H1 (cell line): ENCODE measurements at regions not wholly inside any gene's neighbourhood (a gene's known extent, or its start where the extent isn't known, plus 50 kb on each side); places are given as distances from the start of the nearest gene placed in this dataset.

ENCODE experiments used
- CTCF ChIA-PET: fragments of 300-600 bp; sonication (Branson Sonifier 250); formaldehyde crosslinking; loops from one replicate; lab custom pipeline; 2021; ENCODE audit not compliant: partially characterized antibody; lab: Charles Lee
- POLR2A ChIA-PET: fragments of 300-600 bp; sonication (Branson Sonifier 250); formaldehyde crosslinking; loops from one replicate; lab custom pipeline; 2021; ENCODE audit warnings: inconsistent platforms; ENCODE audit not compliant: partially characterized antibody; lab: Charles Lee
- DNase-seq, 2 experiments: peaks; one replicate each; pipeline versions ENCODE4 v3.0.0 to v3.0.0-alpha.2; 2010 to 2022; ENCODE audit warnings: low spot score in 2 of 2, low read depth in 1 of 2, mixed read lengths in 1 of 2
- FAIRE-seq: peaks from 2 replicates; lab custom pipeline; 2011; peaks lifted over from hg19 to GRCh38; lab: Jason Lieb, UNC
- H2AFZ ChIP-seq: 2 replicates; pipeline ENCODE4 v1.8.1; 2012; ENCODE audit warnings: low read length, inconsistent platforms
- H2AK5ac ChIP-seq: 2 replicates; pipeline ENCODE4 v1.6.1; 2013; ENCODE audit warnings: low read depth, low read length
- H2BK120ac ChIP-seq: replicated peaks from 2 replicates; pipeline ENCODE3; 2013; ENCODE audit warnings: low read depth, low read length, inconsistent platforms
- H2BK12ac ChIP-seq: 2 replicates; pipeline ENCODE4 v1.6.1; 2013; ENCODE audit warnings: low read depth, low read length
- H2BK15ac ChIP-seq: 2 replicates; pipeline ENCODE4 v1.6.1; 2013; ENCODE audit warnings: low read length
- H2BK20ac ChIP-seq: 2 replicates; pipeline ENCODE4 v1.6.1; 2013; ENCODE audit warnings: low read length
- H2BK5ac ChIP-seq: 2 replicates; pipeline ENCODE4 v1.6.1; 2013; ENCODE audit warnings: low read depth, low read length
- H3K14ac ChIP-seq: 2 replicates; pipeline ENCODE4 v1.6.1; 2013; ENCODE audit warnings: inconsistent platforms; ENCODE audit not compliant: insufficient read length
- H3K18ac ChIP-seq: 2 replicates; pipeline ENCODE4 v1.6.1; 2013; ENCODE audit warnings: low read length; ENCODE audit errors: extremely low read depth
- H3K23ac ChIP-seq: 2 replicates; pipeline ENCODE4 v1.6.1; 2013; ENCODE audit warnings: inconsistent platforms; ENCODE audit not compliant: insufficient read length
- H3K23me2 ChIP-seq: 2 replicates; pipeline ENCODE4 v1.6.1; 2013; ENCODE audit warnings: low read depth, low read length
- H3K27ac ChIP-seq: 2 replicates; pipeline ENCODE4 v1.6.1; 2011; ENCODE audit warnings: low read depth, low read length, inconsistent platforms
- H3K27me3 ChIP-seq, 4 experiments: replicated peaks in 1 of 4; 1 replicate in 1 of 4; 2 replicates in 3 of 4; pipeline versions ENCODE4 v1.6.1 to v1.8.1; 2011 to 2013; ENCODE audit warnings: low read length in 3 of 4, mild to moderate bottlenecking in 3 of 4, inconsistent platforms in 2 of 4, mixed read lengths in 2 of 4, moderate library complexity in 1 of 4; ENCODE audit not compliant: control insufficient read depth in 3 of 4, insufficient read depth in 3 of 4; ENCODE audit errors: extremely low read depth in 1 of 4
- H3K36me3 ChIP-seq, 4 experiments: 2 replicates each; pipeline versions ENCODE4 v1.6.1 to v1.8.1; 2011 to 2013; ENCODE audit warnings: mild to moderate bottlenecking in 4 of 4, low read length in 3 of 4, moderate library complexity in 2 of 4, control low read depth in 1 of 4, inconsistent platforms in 1 of 4; ENCODE audit not compliant: insufficient read depth in 4 of 4, control insufficient read depth in 2 of 4
- H3K4ac ChIP-seq: replicated peaks from 2 replicates; pipeline ENCODE3; 2013; ENCODE audit warnings: low read length, low read depth, mixed read lengths, inconsistent platforms; ENCODE audit not compliant: insufficient read length
- H3K4me1 ChIP-seq, 4 experiments: replicated peaks in 1 of 4; 1 replicate in 1 of 4; 2 replicates in 3 of 4; pipeline versions ENCODE4 v1.6.1 to v1.8.1; 2011 to 2013; ENCODE audit warnings: low read length in 3 of 4, inconsistent platforms in 2 of 4, mixed read lengths in 1 of 4; ENCODE audit not compliant: insufficient read depth in 4 of 4, control insufficient read depth in 3 of 4
- H3K4me2 ChIP-seq, 2 experiments: 2 replicates each; pipeline versions ENCODE4 v1.6.1 to v1.8.1; 2011 to 2013; ENCODE audit warnings: low read depth in 2 of 2, low read length in 2 of 2, control low read depth in 1 of 2, inconsistent platforms in 1 of 2, mild to moderate bottlenecking in 1 of 2; ENCODE audit not compliant: insufficient read depth in 1 of 2
- H3K4me3 ChIP-seq, 4 experiments: fragments of 200-600, 300-600 bp in 1 of 4; sonication (generic), shearing (Covaris generic), sonication (Bioruptor Twin) in 1 of 4; 2 replicates each; pipeline versions ENCODE4 v1.5.1 to v1.8.1; 2011 to 2016; ENCODE audit warnings: low read length in 4 of 4, low read depth in 3 of 4, control low read depth in 2 of 4, inconsistent platforms in 2 of 4, mild to moderate bottlenecking in 2 of 4, mixed read lengths in 1 of 4, moderate library complexity in 1 of 4; ENCODE audit not compliant: insufficient read depth in 2 of 4; ENCODE audit errors: extremely low read depth in 1 of 4
- H3K56ac ChIP-seq: replicated peaks from 2 replicates; pipeline ENCODE3; 2013; ENCODE audit warnings: low read depth, mild to moderate bottlenecking, mixed read lengths, low read length, inconsistent platforms; ENCODE audit not compliant: insufficient read length
- H3K79me1 ChIP-seq: 2 replicates; pipeline ENCODE4 v1.6.1; 2013; ENCODE audit warnings: low read depth, low read length, control low read depth
- H3K79me2 ChIP-seq, 2 experiments: 2 replicates each; pipeline versions ENCODE4 v1.6.1 to v1.8.1; 2012 to 2013; ENCODE audit warnings: low read length in 2 of 2, mild to moderate bottlenecking in 2 of 2, inconsistent platforms in 1 of 2; ENCODE audit not compliant: insufficient read depth in 2 of 2, control insufficient read depth in 1 of 2
- H3K9ac ChIP-seq, 4 experiments: replicated peaks in 1 of 4; 1 replicate in 1 of 4; 2 replicates in 3 of 4; pipeline versions ENCODE4 v1.6.1 to v1.8.1; 2011 to 2013; ENCODE audit warnings: low read depth in 3 of 4, low read length in 3 of 4, control low read depth in 2 of 4, mild to moderate bottlenecking in 2 of 4, moderate library complexity in 2 of 4, inconsistent platforms in 1 of 4; ENCODE audit errors: extremely low read depth in 1 of 4
- H3K9me3 ChIP-seq, 2 experiments: 2 replicates each; pipeline versions ENCODE4 v1.6.1 to v1.8.1; 2012 to 2013; ENCODE audit warnings: mild to moderate bottlenecking in 2 of 2, moderate library complexity in 2 of 2, control low read depth in 1 of 2, inconsistent platforms in 1 of 2, low read depth in 1 of 2, low read length in 1 of 2, mixed read lengths in 1 of 2; ENCODE audit not compliant: insufficient read depth in 2 of 2
- H4K20me1 ChIP-seq, 2 experiments: replicated peaks in 1 of 2; 2 replicates each; pipeline versions ENCODE3 to v1.8.1; 2011 to 2013; ENCODE audit warnings: inconsistent platforms in 2 of 2, low read length in 2 of 2, mild to moderate bottlenecking in 1 of 2; ENCODE audit not compliant: insufficient read depth in 2 of 2, control insufficient read depth in 1 of 2
- H4K5ac ChIP-seq: 2 replicates; pipeline ENCODE4 v1.6.1; 2013; ENCODE audit warnings: low read length, low read depth, mixed read lengths, inconsistent platforms; ENCODE audit not compliant: insufficient read length
- H4K8ac ChIP-seq: 2 replicates; pipeline ENCODE4 v1.8.0; 2013; ENCODE audit warnings: mild to moderate bottlenecking, moderate library complexity, low read length, inconsistent platforms; ENCODE audit not compliant: insufficient read depth; ENCODE audit errors: extremely low read depth
- H4K91ac ChIP-seq: replicated peaks from 2 replicates; pipeline ENCODE3; 2013; ENCODE audit warnings: low read length, mixed read lengths, inconsistent platforms; ENCODE audit not compliant: insufficient read length
- ASH2L ChIP-seq: fragments of 200-600, 300-600 bp; sonication (generic); IDR thresholded peaks from one replicate; pipeline ENCODE4 v1.7.1; 2017; ENCODE audit warnings: low read length
- BACH1 ChIP-seq: IDR thresholded peaks from 2 replicates; pipeline ENCODE4 v1.6.1; 2012; ENCODE audit warnings: low read length, improper control_type of control experiment
- HDAC2 ChIP-seq, 2 experiments: fragments of 300-600 bp in 1 of 2; sonication (generic) in 1 of 2; IDR thresholded peaks; 2 replicates each; pipeline ENCODE4 v1.6.1; 2011 to 2012; ENCODE audit warnings: low read depth in 2 of 2, low read length in 2 of 2, mild to moderate bottlenecking in 2 of 2, moderate library complexity in 2 of 2, borderline replicate concordance in 1 of 2, inconsistent platforms in 1 of 2
- KDM1A ChIP-seq: fragments of 200-600, 300-600 bp; sonication (generic); IDR thresholded peaks from 2 replicates; pipeline ENCODE4 v1.7.1; 2016; ENCODE audit warnings: mild to moderate bottlenecking, low read length, borderline replicate concordance
- PHF8 ChIP-seq: fragments of 200-600 bp; sonication (generic); conservative IDR thresholded peaks from 2 replicates; pipeline ENCODE4 v1.7.1; 2012; ENCODE audit warnings: low read depth, mild to moderate bottlenecking, inconsistent platforms, low read length, moderate library complexity
- POU5F1 ChIP-seq: IDR thresholded peaks from 2 replicates; pipeline ENCODE4 v1.6.1; 2011; ENCODE audit warnings: low read depth, mild to moderate bottlenecking, low read length, moderate library complexity
- SIX5 ChIP-seq: IDR thresholded peaks from 2 replicates; pipeline ENCODE4 v1.6.1; 2011; ENCODE audit warnings: mild to moderate bottlenecking, low read depth, low read length
- SP2 ChIP-seq: IDR thresholded peaks from 2 replicates; pipeline ENCODE4 v1.6.1; 2012; ENCODE audit warnings: mild to moderate bottlenecking, low read length, inconsistent platforms
- SP4 ChIP-seq: IDR thresholded peaks from 2 replicates; pipeline ENCODE4 v1.6.1; 2012; ENCODE audit warnings: low read length, inconsistent platforms
- TAF1 ChIP-seq: IDR thresholded peaks from 2 replicates; pipeline ENCODE4 v1.6.1; 2011; ENCODE audit warnings: mild to moderate bottlenecking, low read depth, low read length
- ZNF274 ChIP-seq: IDR thresholded peaks from 2 replicates; pipeline ENCODE4 v1.7.0; 2012; ENCODE audit warnings: low read length, borderline replicate concordance; ENCODE audit errors: extremely low read depth
- WGBS, 2 experiments: shearing (Covaris generic) in 1 of 2; methylation state at CpG; one replicate each; pipeline versions ENCODE4 v1.1.6 to v1.1.7; 2013 to 2015; ENCODE audit warnings: low lambda C conversion rate in 2 of 2, mixed read lengths in 2 of 2, inconsistent platforms in 1 of 2, low coverage in 1 of 2, missing lambda C conversion rate in 1 of 2; ENCODE audit not compliant: insufficient replicate concordance in 2 of 2, insufficient coverage in 1 of 2, insufficient read length in 1 of 2; ENCODE audit errors: extremely low coverage in 1 of 2, missing lambda C conversion rate in 1 of 2; 5-methylcytosine and 5-hydroxymethylcytosine counted together
- TF ChIP-seq, protein P1 (sequence below): IDR thresholded peaks from 2 replicates; pipeline ENCODE4 v1.6.1; 2011; ENCODE audit warnings: low read length, improper control_type of control experiment
- TF ChIP-seq, protein P2 (sequence below): IDR thresholded peaks from 2 replicates; pipeline ENCODE4 v1.6.1; 2012; ENCODE audit warnings: inconsistent platforms

- Histone ChIP-seq H3K27me3 (no peaks in the 10 kb centered on the region), H3K36me3 (no peaks in the 10 kb centered on the region), H3K4ac (no peak overlapping the region), H2BK5ac (no peak overlapping the region), H2BK15ac (no peak overlapping the region), H3K23me2 (no peaks in the 10 kb centered on the region; the same call in 1 of the 2 replicates), H3K4me2 (no peak overlapping the region), H3K4me1 (no peaks in the 10 kb centered on the region), H4K20me1 (no peaks in the 10 kb centered on the region), H4K8ac (no peak overlapping the region), H2AK5ac (no peak overlapping the region), H2BK120ac (no peak overlapping the region), H4K5ac (no peak overlapping the region), H3K27ac (no peak overlapping the region), H3K79me2 (no peaks in the 10 kb centered on the region), H2BK12ac (no peak overlapping the region), H3K23ac (no peak overlapping the region), H3K18ac (no peak overlapping the region), H2BK20ac (no peak overlapping the region), H3K9me3 (no peaks in the 10 kb centered on the region), H3K4me3 (no peak overlapping the region), H3K56ac (no peak overlapping the region), H3K14ac (no peak overlapping the region), H3K79me1 (no peaks in the 10 kb centered on the region), H2AFZ (no peak overlapping the region), H4K91ac (no peak overlapping the region), H3K9ac (no peak overlapping the region)
- no peak for DNase-seq
- CTCF ChIA-PET: interaction anchor here (0.5 to 7.2 kb wide), 4 partner anchors 12 to 1251 kb away, joined by 3 to 40 read pairs (median 4); no protein-coding TSS in a partner anchor
- TF ChIP-seq BACH1 (no peak), ASH2L (no peak), SP2 (no peak), POU5F1 (no peak), PHF8 (no peak), SIX5 (no peak), KDM1A (no peak), HDAC2 (IDR thresholded peaks at IDR 0.05; ENCODE audit: borderline replicate concordance in 1 of 2, low read depth in 2 of 2, low read length in 2 of 2) (no peak), TAF1 (no peak), ZNF274 (no peak), SP4 (no peak)
- TF ChIP-seq, protein P1, sequence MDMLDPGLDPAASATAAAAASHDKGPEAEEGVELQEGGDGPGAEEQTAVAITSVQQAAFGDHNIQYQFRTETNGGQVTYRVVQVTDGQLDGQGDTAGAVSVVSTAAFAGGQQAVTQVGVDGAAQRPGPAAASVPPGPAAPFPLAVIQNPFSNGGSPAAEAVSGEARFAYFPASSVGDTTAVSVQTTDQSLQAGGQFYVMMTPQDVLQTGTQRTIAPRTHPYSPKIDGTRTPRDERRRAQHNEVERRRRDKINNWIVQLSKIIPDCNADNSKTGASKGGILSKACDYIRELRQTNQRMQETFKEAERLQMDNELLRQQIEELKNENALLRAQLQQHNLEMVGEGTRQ: no peak
- TF ChIP-seq, protein P2, sequence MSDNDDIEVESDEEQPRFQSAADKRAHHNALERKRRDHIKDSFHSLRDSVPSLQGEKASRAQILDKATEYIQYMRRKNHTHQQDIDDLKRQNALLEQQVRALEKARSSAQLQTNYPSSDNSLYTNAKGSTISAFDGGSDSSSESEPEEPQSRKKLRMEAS: no peak
- FAIRE-seq: no peak
- POLR2A ChIA-PET: no interaction called here
- 88% methylated on average over 6 of the region's 6 CpGs; no CpG with 5 or more reads in 1 of the 2 experiments for WGBS, 2 experiments
Measured at GRCh38 chr14:55743551-55743950, 163.5 kb downstream of the KTN1 start.
